H1 (cell line): ENCODE measurements at regions not wholly inside any gene's neighbourhood (a gene's known extent, or its start where the extent isn't known, plus 50 kb on each side); places are given as distances from the start of the nearest gene placed in this dataset.

ENCODE experiments used
- CTCF ChIA-PET: fragments of 300-600 bp; sonication (Branson Sonifier 250); formaldehyde crosslinking; loops from one replicate; lab custom pipeline; 2021; ENCODE audit not compliant: partially characterized antibody; lab: Charles Lee
- POLR2A ChIA-PET: fragments of 300-600 bp; sonication (Branson Sonifier 250); formaldehyde crosslinking; loops from one replicate; lab custom pipeline; 2021; ENCODE audit warnings: inconsistent platforms; ENCODE audit not compliant: partially characterized antibody; lab: Charles Lee
- DNase-seq, 2 experiments: peaks; one replicate each; pipeline versions ENCODE4 v3.0.0 to v3.0.0-alpha.2; 2010 to 2022; ENCODE audit warnings: low spot score in 2 of 2, low read depth in 1 of 2, mixed read lengths in 1 of 2
- FAIRE-seq: peaks from 2 replicates; lab custom pipeline; 2011; peaks lifted over from hg19 to GRCh38; lab: Jason Lieb, UNC
- H2AFZ ChIP-seq: 2 replicates; pipeline ENCODE4 v1.8.1; 2012; ENCODE audit warnings: low read length, inconsistent platforms
- H2AK5ac ChIP-seq: 2 replicates; pipeline ENCODE4 v1.6.1; 2013; ENCODE audit warnings: low read depth, low read length
- H2BK120ac ChIP-seq: replicated peaks from 2 replicates; pipeline ENCODE3; 2013; ENCODE audit warnings: low read depth, low read length, inconsistent platforms
- H2BK12ac ChIP-seq: 2 replicates; pipeline ENCODE4 v1.6.1; 2013; ENCODE audit warnings: low read depth, low read length
- H2BK15ac ChIP-seq: 2 replicates; pipeline ENCODE4 v1.6.1; 2013; ENCODE audit warnings: low read length
- H2BK20ac ChIP-seq: 2 replicates; pipeline ENCODE4 v1.6.1; 2013; ENCODE audit warnings: low read length
- H2BK5ac ChIP-seq: 2 replicates; pipeline ENCODE4 v1.6.1; 2013; ENCODE audit warnings: low read depth, low read length
- H3K14ac ChIP-seq: 2 replicates; pipeline ENCODE4 v1.6.1; 2013; ENCODE audit warnings: inconsistent platforms; ENCODE audit not compliant: insufficient read length
- H3K18ac ChIP-seq: 2 replicates; pipeline ENCODE4 v1.6.1; 2013; ENCODE audit warnings: low read length; ENCODE audit errors: extremely low read depth
- H3K23ac ChIP-seq: 2 replicates; pipeline ENCODE4 v1.6.1; 2013; ENCODE audit warnings: inconsistent platforms; ENCODE audit not compliant: insufficient read length
- H3K23me2 ChIP-seq: 2 replicates; pipeline ENCODE4 v1.6.1; 2013; ENCODE audit warnings: low read depth, low read length
- H3K27ac ChIP-seq: 2 replicates; pipeline ENCODE4 v1.6.1; 2011; ENCODE audit warnings: low read depth, low read length, inconsistent platforms
- H3K27me3 ChIP-seq, 4 experiments: replicated peaks in 1 of 4; 1 replicate in 1 of 4; 2 replicates in 3 of 4; pipeline versions ENCODE4 v1.6.1 to v1.8.1; 2011 to 2013; ENCODE audit warnings: low read length in 3 of 4, mild to moderate bottlenecking in 3 of 4, inconsistent platforms in 2 of 4, mixed read lengths in 2 of 4, moderate library complexity in 1 of 4; ENCODE audit not compliant: control insufficient read depth in 3 of 4, insufficient read depth in 3 of 4; ENCODE audit errors: extremely low read depth in 1 of 4
- H3K36me3 ChIP-seq, 4 experiments: 2 replicates each; pipeline versions ENCODE4 v1.6.1 to v1.8.1; 2011 to 2013; ENCODE audit warnings: mild to moderate bottlenecking in 4 of 4, low read length in 3 of 4, moderate library complexity in 2 of 4, control low read depth in 1 of 4, inconsistent platforms in 1 of 4; ENCODE audit not compliant: insufficient read depth in 4 of 4, control insufficient read depth in 2 of 4
- H3K4ac ChIP-seq: replicated peaks from 2 replicates; pipeline ENCODE3; 2013; ENCODE audit warnings: low read length, low read depth, mixed read lengths, inconsistent platforms; ENCODE audit not compliant: insufficient read length
- H3K4me1 ChIP-seq, 4 experiments: replicated peaks in 1 of 4; 1 replicate in 1 of 4; 2 replicates in 3 of 4; pipeline versions ENCODE4 v1.6.1 to v1.8.1; 2011 to 2013; ENCODE audit warnings: low read length in 3 of 4, inconsistent platforms in 2 of 4, mixed read lengths in 1 of 4; ENCODE audit not compliant: insufficient read depth in 4 of 4, control insufficient read depth in 3 of 4
- H3K4me2 ChIP-seq, 2 experiments: 2 replicates each; pipeline versions ENCODE4 v1.6.1 to v1.8.1; 2011 to 2013; ENCODE audit warnings: low read depth in 2 of 2, low read length in 2 of 2, control low read depth in 1 of 2, inconsistent platforms in 1 of 2, mild to moderate bottlenecking in 1 of 2; ENCODE audit not compliant: insufficient read depth in 1 of 2
- H3K4me3 ChIP-seq, 4 experiments: fragments of 200-600, 300-600 bp in 1 of 4; sonication (generic), shearing (Covaris generic), sonication (Bioruptor Twin) in 1 of 4; 2 replicates each; pipeline versions ENCODE4 v1.5.1 to v1.8.1; 2011 to 2016; ENCODE audit warnings: low read length in 4 of 4, low read depth in 3 of 4, control low read depth in 2 of 4, inconsistent platforms in 2 of 4, mild to moderate bottlenecking in 2 of 4, mixed read lengths in 1 of 4, moderate library complexity in 1 of 4; ENCODE audit not compliant: insufficient read depth in 2 of 4; ENCODE audit errors: extremely low read depth in 1 of 4
- H3K56ac ChIP-seq: replicated peaks from 2 replicates; pipeline ENCODE3; 2013; ENCODE audit warnings: low read depth, mild to moderate bottlenecking, mixed read lengths, low read length, inconsistent platforms; ENCODE audit not compliant: insufficient read length
- H3K79me1 ChIP-seq: 2 replicates; pipeline ENCODE4 v1.6.1; 2013; ENCODE audit warnings: low read depth, low read length, control low read depth
- H3K79me2 ChIP-seq, 2 experiments: 2 replicates each; pipeline versions ENCODE4 v1.6.1 to v1.8.1; 2012 to 2013; ENCODE audit warnings: low read length in 2 of 2, mild to moderate bottlenecking in 2 of 2, inconsistent platforms in 1 of 2; ENCODE audit not compliant: insufficient read depth in 2 of 2, control insufficient read depth in 1 of 2
- H3K9ac ChIP-seq, 4 experiments: replicated peaks in 1 of 4; 1 replicate in 1 of 4; 2 replicates in 3 of 4; pipeline versions ENCODE4 v1.6.1 to v1.8.1; 2011 to 2013; ENCODE audit warnings: low read depth in 3 of 4, low read length in 3 of 4, control low read depth in 2 of 4, mild to moderate bottlenecking in 2 of 4, moderate library complexity in 2 of 4, inconsistent platforms in 1 of 4; ENCODE audit errors: extremely low read depth in 1 of 4
- H3K9me3 ChIP-seq, 2 experiments: 2 replicates each; pipeline versions ENCODE4 v1.6.1 to v1.8.1; 2012 to 2013; ENCODE audit warnings: mild to moderate bottlenecking in 2 of 2, moderate library complexity in 2 of 2, control low read depth in 1 of 2, inconsistent platforms in 1 of 2, low read depth in 1 of 2, low read length in 1 of 2, mixed read lengths in 1 of 2; ENCODE audit not compliant: insufficient read depth in 2 of 2
- H4K20me1 ChIP-seq, 2 experiments: replicated peaks in 1 of 2; 2 replicates each; pipeline versions ENCODE3 to v1.8.1; 2011 to 2013; ENCODE audit warnings: inconsistent platforms in 2 of 2, low read length in 2 of 2, mild to moderate bottlenecking in 1 of 2; ENCODE audit not compliant: insufficient read depth in 2 of 2, control insufficient read depth in 1 of 2
- H4K5ac ChIP-seq: 2 replicates; pipeline ENCODE4 v1.6.1; 2013; ENCODE audit warnings: low read length, low read depth, mixed read lengths, inconsistent platforms; ENCODE audit not compliant: insufficient read length
- H4K8ac ChIP-seq: 2 replicates; pipeline ENCODE4 v1.8.0; 2013; ENCODE audit warnings: mild to moderate bottlenecking, moderate library complexity, low read length, inconsistent platforms; ENCODE audit not compliant: insufficient read depth; ENCODE audit errors: extremely low read depth
- H4K91ac ChIP-seq: replicated peaks from 2 replicates; pipeline ENCODE3; 2013; ENCODE audit warnings: low read length, mixed read lengths, inconsistent platforms; ENCODE audit not compliant: insufficient read length
- CREB1 ChIP-seq: IDR thresholded peaks from 2 replicates; pipeline ENCODE4 v1.6.1; 2012; ENCODE audit warnings: inconsistent platforms
- JUND ChIP-seq: IDR thresholded peaks from 2 replicates; pipeline ENCODE4 v1.6.1; 2011; ENCODE audit warnings: mild to moderate bottlenecking, improper control_type of control experiment, low read length
- NRF1 ChIP-seq: IDR thresholded peaks from 2 replicates; pipeline ENCODE4 v1.6.1; 2011; ENCODE audit warnings: mild to moderate bottlenecking, low read depth, low read length, improper control_type of control experiment
- PHF8 ChIP-seq: fragments of 200-600 bp; sonication (generic); conservative IDR thresholded peaks from 2 replicates; pipeline ENCODE4 v1.7.1; 2012; ENCODE audit warnings: low read depth, mild to moderate bottlenecking, inconsistent platforms, low read length, moderate library complexity
- RBBP5 ChIP-seq: IDR thresholded peaks from 2 replicates; pipeline ENCODE4 v1.7.1; 2012; ENCODE audit warnings: low read depth, mild to moderate bottlenecking, inconsistent platforms, low read length, moderate library complexity, borderline replicate concordance
- SP4 ChIP-seq: IDR thresholded peaks from 2 replicates; pipeline ENCODE4 v1.6.1; 2012; ENCODE audit warnings: low read length, inconsistent platforms
- WGBS, 2 experiments: shearing (Covaris generic) in 1 of 2; methylation state at CpG; one replicate each; pipeline versions ENCODE4 v1.1.6 to v1.1.7; 2013 to 2015; ENCODE audit warnings: low lambda C conversion rate in 2 of 2, mixed read lengths in 2 of 2, inconsistent platforms in 1 of 2, low coverage in 1 of 2, missing lambda C conversion rate in 1 of 2; ENCODE audit not compliant: insufficient replicate concordance in 2 of 2, insufficient coverage in 1 of 2, insufficient read length in 1 of 2; ENCODE audit errors: extremely low coverage in 1 of 2, missing lambda C conversion rate in 1 of 2; 5-methylcytosine and 5-hydroxymethylcytosine counted together
- TF ChIP-seq, protein P1 (sequence below): IDR thresholded peaks from 2 replicates; pipeline ENCODE4 v1.6.1; 2012; ENCODE audit warnings: inconsistent platforms

- POLR2A ChIA-PET = interaction anchor here (0.6 kb wide), 1 partner anchor 222 kb away, joined by 5 read pairs; no protein-coding TSS in a partner anchor
Measured at GRCh38 chr2:204335451-204336058, 209.7 kb upstream of the PARD3B start.

More at GRCh38 chr2:204335451-204336058, 209.7 kb upstream of the PARD3B start:
- no peak overlapping the region for H3K4me2 ChIP-seq
- no peak overlapping the region for H2BK120ac ChIP-seq
- H3K79me1 ChIP-seq = no peaks in the 10 kb centered on the region
- WGBS, 2 experiments = 83% methylated on average over 2 of the region's 2 CpGs; no CpG with 5 or more reads in 1 of the 2 experiments
- H3K36me3 ChIP-seq = no peaks in the 10 kb centered on the region
- H3K4me1 ChIP-seq = peaks cover 0 to 4% (median 0%) of the 10 kb centered on the region in 4 experiments; a peak in 1 of 7 replicates
- H3K79me2 ChIP-seq = no peaks in the 10 kb centered on the region
- H3K56ac ChIP-seq = no peak overlapping the region
- peak overlapping the region; percentile 86 for H2AFZ ChIP-seq
- H4K91ac ChIP-seq = no peak overlapping the region
- no peak overlapping the region for H3K18ac ChIP-seq
- H4K8ac ChIP-seq = no peak overlapping the region
- no peak overlapping the region for H4K5ac ChIP-seq
- TF ChIP-seq RBBP5 = no peak
- TF ChIP-seq, protein P1, sequence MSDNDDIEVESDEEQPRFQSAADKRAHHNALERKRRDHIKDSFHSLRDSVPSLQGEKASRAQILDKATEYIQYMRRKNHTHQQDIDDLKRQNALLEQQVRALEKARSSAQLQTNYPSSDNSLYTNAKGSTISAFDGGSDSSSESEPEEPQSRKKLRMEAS = no peak
- TF ChIP-seq SP4 = no peak
- TF ChIP-seq NRF1 = no peak
- no peak for TF ChIP-seq JUND
- TF ChIP-seq PHF8 = no peak
- TF ChIP-seq CREB1 = no peak
- H2BK12ac ChIP-seq = no peak overlapping the region
- H3K14ac ChIP-seq = no peak overlapping the region
- no peaks in the 10 kb centered on the region; the same call in 1 of the 2 replicates for H3K23me2 ChIP-seq
- H3K4ac ChIP-seq = no peak overlapping the region
- H3K4me3 ChIP-seq = no peak overlapping the region
- no peak overlapping the region for H2BK20ac ChIP-seq
- H2BK5ac ChIP-seq = no peak overlapping the region
- no peaks in the 10 kb centered on the region for H3K27me3 ChIP-seq
- no peak overlapping the region for H3K9ac ChIP-seq
- no peak for DNase-seq
- no peak for FAIRE-seq
- H3K27ac ChIP-seq = no peak overlapping the region
- no peak overlapping the region for H2BK15ac ChIP-seq
- H4K20me1 ChIP-seq = no peaks in the 10 kb centered on the region
- H3K23ac ChIP-seq = no peak overlapping the region
- CTCF ChIA-PET = interaction anchor here (1.0 to 2.7 kb wide), 3 partner anchors 11 to 338 kb away, joined by 3 to 11 read pairs (median 3); no protein-coding TSS in a partner anchor
- H3K9me3 ChIP-seq = no peaks in the 10 kb centered on the region
- H2AK5ac ChIP-seq = no peak overlapping the region
